H1 (cell line): ENCODE measurements at regions not wholly inside any gene's neighbourhood (a gene's known extent, or its start where the extent isn't known, plus 50 kb on each side); places are given as distances from the start of the nearest gene placed in this dataset.

Experiments
- CTCF ChIA-PET: fragments of 300-600 bp; sonication (Branson Sonifier 250); formaldehyde crosslinking; loops from one replicate; lab custom pipeline; 2021; ENCODE audit not compliant: partially characterized antibody; lab: Charles Lee
- POLR2A ChIA-PET: fragments of 300-600 bp; sonication (Branson Sonifier 250); formaldehyde crosslinking; loops from one replicate; lab custom pipeline; 2021; ENCODE audit warnings: inconsistent platforms; ENCODE audit not compliant: partially characterized antibody; lab: Charles Lee
- DNase-seq, 2 experiments: peaks; one replicate each; pipeline versions ENCODE4 v3.0.0 to v3.0.0-alpha.2; 2010 to 2022; ENCODE audit warnings: low spot score in 2 of 2, low read depth in 1 of 2, mixed read lengths in 1 of 2
- FAIRE-seq: peaks from 2 replicates; lab custom pipeline; 2011; peaks lifted over from hg19 to GRCh38; lab: Jason Lieb, UNC
- H2AFZ ChIP-seq: 2 replicates; pipeline ENCODE4 v1.8.1; 2012; ENCODE audit warnings: low read length, inconsistent platforms
- H2AK5ac ChIP-seq: 2 replicates; pipeline ENCODE4 v1.6.1; 2013; ENCODE audit warnings: low read depth, low read length
- H2BK120ac ChIP-seq: replicated peaks from 2 replicates; pipeline ENCODE3; 2013; ENCODE audit warnings: low read depth, low read length, inconsistent platforms
- H2BK12ac ChIP-seq: 2 replicates; pipeline ENCODE4 v1.6.1; 2013; ENCODE audit warnings: low read depth, low read length
- H2BK15ac ChIP-seq: 2 replicates; pipeline ENCODE4 v1.6.1; 2013; ENCODE audit warnings: low read length
- H2BK20ac ChIP-seq: 2 replicates; pipeline ENCODE4 v1.6.1; 2013; ENCODE audit warnings: low read length
- H2BK5ac ChIP-seq: 2 replicates; pipeline ENCODE4 v1.6.1; 2013; ENCODE audit warnings: low read depth, low read length
- H3K14ac ChIP-seq: 2 replicates; pipeline ENCODE4 v1.6.1; 2013; ENCODE audit warnings: inconsistent platforms; ENCODE audit not compliant: insufficient read length
- H3K18ac ChIP-seq: 2 replicates; pipeline ENCODE4 v1.6.1; 2013; ENCODE audit warnings: low read length; ENCODE audit errors: extremely low read depth
- H3K23ac ChIP-seq: 2 replicates; pipeline ENCODE4 v1.6.1; 2013; ENCODE audit warnings: inconsistent platforms; ENCODE audit not compliant: insufficient read length
- H3K23me2 ChIP-seq: 2 replicates; pipeline ENCODE4 v1.6.1; 2013; ENCODE audit warnings: low read depth, low read length
- H3K27ac ChIP-seq: 2 replicates; pipeline ENCODE4 v1.6.1; 2011; ENCODE audit warnings: low read depth, low read length, inconsistent platforms
- H3K27me3 ChIP-seq, 4 experiments: replicated peaks in 1 of 4; 1 replicate in 1 of 4; 2 replicates in 3 of 4; pipeline versions ENCODE4 v1.6.1 to v1.8.1; 2011 to 2013; ENCODE audit warnings: low read length in 3 of 4, mild to moderate bottlenecking in 3 of 4, inconsistent platforms in 2 of 4, mixed read lengths in 2 of 4, moderate library complexity in 1 of 4; ENCODE audit not compliant: control insufficient read depth in 3 of 4, insufficient read depth in 3 of 4; ENCODE audit errors: extremely low read depth in 1 of 4
- H3K36me3 ChIP-seq, 4 experiments: 2 replicates each; pipeline versions ENCODE4 v1.6.1 to v1.8.1; 2011 to 2013; ENCODE audit warnings: mild to moderate bottlenecking in 4 of 4, low read length in 3 of 4, moderate library complexity in 2 of 4, control low read depth in 1 of 4, inconsistent platforms in 1 of 4; ENCODE audit not compliant: insufficient read depth in 4 of 4, control insufficient read depth in 2 of 4
- H3K4ac ChIP-seq: replicated peaks from 2 replicates; pipeline ENCODE3; 2013; ENCODE audit warnings: low read length, low read depth, mixed read lengths, inconsistent platforms; ENCODE audit not compliant: insufficient read length
- H3K4me1 ChIP-seq, 4 experiments: replicated peaks in 1 of 4; 1 replicate in 1 of 4; 2 replicates in 3 of 4; pipeline versions ENCODE4 v1.6.1 to v1.8.1; 2011 to 2013; ENCODE audit warnings: low read length in 3 of 4, inconsistent platforms in 2 of 4, mixed read lengths in 1 of 4; ENCODE audit not compliant: insufficient read depth in 4 of 4, control insufficient read depth in 3 of 4
- H3K4me2 ChIP-seq, 2 experiments: 2 replicates each; pipeline versions ENCODE4 v1.6.1 to v1.8.1; 2011 to 2013; ENCODE audit warnings: low read depth in 2 of 2, low read length in 2 of 2, control low read depth in 1 of 2, inconsistent platforms in 1 of 2, mild to moderate bottlenecking in 1 of 2; ENCODE audit not compliant: insufficient read depth in 1 of 2
- H3K4me3 ChIP-seq, 4 experiments: fragments of 200-600, 300-600 bp in 1 of 4; sonication (generic), shearing (Covaris generic), sonication (Bioruptor Twin) in 1 of 4; 2 replicates each; pipeline versions ENCODE4 v1.5.1 to v1.8.1; 2011 to 2016; ENCODE audit warnings: low read length in 4 of 4, low read depth in 3 of 4, control low read depth in 2 of 4, inconsistent platforms in 2 of 4, mild to moderate bottlenecking in 2 of 4, mixed read lengths in 1 of 4, moderate library complexity in 1 of 4; ENCODE audit not compliant: insufficient read depth in 2 of 4; ENCODE audit errors: extremely low read depth in 1 of 4
- H3K56ac ChIP-seq: replicated peaks from 2 replicates; pipeline ENCODE3; 2013; ENCODE audit warnings: low read depth, mild to moderate bottlenecking, mixed read lengths, low read length, inconsistent platforms; ENCODE audit not compliant: insufficient read length
- H3K79me1 ChIP-seq: 2 replicates; pipeline ENCODE4 v1.6.1; 2013; ENCODE audit warnings: low read depth, low read length, control low read depth
- H3K79me2 ChIP-seq, 2 experiments: 2 replicates each; pipeline versions ENCODE4 v1.6.1 to v1.8.1; 2012 to 2013; ENCODE audit warnings: low read length in 2 of 2, mild to moderate bottlenecking in 2 of 2, inconsistent platforms in 1 of 2; ENCODE audit not compliant: insufficient read depth in 2 of 2, control insufficient read depth in 1 of 2
- H3K9ac ChIP-seq, 4 experiments: replicated peaks in 1 of 4; 1 replicate in 1 of 4; 2 replicates in 3 of 4; pipeline versions ENCODE4 v1.6.1 to v1.8.1; 2011 to 2013; ENCODE audit warnings: low read depth in 3 of 4, low read length in 3 of 4, control low read depth in 2 of 4, mild to moderate bottlenecking in 2 of 4, moderate library complexity in 2 of 4, inconsistent platforms in 1 of 4; ENCODE audit errors: extremely low read depth in 1 of 4
- H3K9me3 ChIP-seq, 2 experiments: 2 replicates each; pipeline versions ENCODE4 v1.6.1 to v1.8.1; 2012 to 2013; ENCODE audit warnings: mild to moderate bottlenecking in 2 of 2, moderate library complexity in 2 of 2, control low read depth in 1 of 2, inconsistent platforms in 1 of 2, low read depth in 1 of 2, low read length in 1 of 2, mixed read lengths in 1 of 2; ENCODE audit not compliant: insufficient read depth in 2 of 2
- H4K20me1 ChIP-seq, 2 experiments: replicated peaks in 1 of 2; 2 replicates each; pipeline versions ENCODE3 to v1.8.1; 2011 to 2013; ENCODE audit warnings: inconsistent platforms in 2 of 2, low read length in 2 of 2, mild to moderate bottlenecking in 1 of 2; ENCODE audit not compliant: insufficient read depth in 2 of 2, control insufficient read depth in 1 of 2
- H4K5ac ChIP-seq: 2 replicates; pipeline ENCODE4 v1.6.1; 2013; ENCODE audit warnings: low read length, low read depth, mixed read lengths, inconsistent platforms; ENCODE audit not compliant: insufficient read length
- H4K8ac ChIP-seq: 2 replicates; pipeline ENCODE4 v1.8.0; 2013; ENCODE audit warnings: mild to moderate bottlenecking, moderate library complexity, low read length, inconsistent platforms; ENCODE audit not compliant: insufficient read depth; ENCODE audit errors: extremely low read depth
- H4K91ac ChIP-seq: replicated peaks from 2 replicates; pipeline ENCODE3; 2013; ENCODE audit warnings: low read length, mixed read lengths, inconsistent platforms; ENCODE audit not compliant: insufficient read length
- BACH1 ChIP-seq: IDR thresholded peaks from 2 replicates; pipeline ENCODE4 v1.6.1; 2012; ENCODE audit warnings: low read length, improper control_type of control experiment
- CBX8 ChIP-seq: fragments of 300-800, 300-1000 bp; sonication (generic); IDR thresholded peaks from 2 replicates; pipeline ENCODE4 v1.7.1; 2016; ENCODE audit warnings: low read depth, low read length, borderline replicate concordance
- CEBPB ChIP-seq: IDR thresholded peaks from 2 replicates; pipeline ENCODE4 v1.6.1; 2012; ENCODE audit warnings: low read depth, low read length
- CTBP2 ChIP-seq: IDR thresholded peaks from 2 replicates; pipeline ENCODE4 v1.7.0; 2011; ENCODE audit warnings: borderline replicate concordance, mild to moderate bottlenecking, moderate library complexity, mixed read lengths, low read length; ENCODE audit not compliant: insufficient read depth, insufficient read length
- GTF2F1 ChIP-seq: IDR thresholded peaks from 2 replicates; pipeline ENCODE4 v1.6.1; 2012; ENCODE audit warnings: low read depth, low read length, improper control_type of control experiment, borderline replicate concordance
- HDAC6 ChIP-seq: IDR thresholded peaks from one replicate; pipeline ENCODE4 v1.7.1; 2012; ENCODE audit warnings: low read depth, mild to moderate bottlenecking, inconsistent platforms, low read length, moderate library complexity
- JUND ChIP-seq: IDR thresholded peaks from 2 replicates; pipeline ENCODE4 v1.6.1; 2011; ENCODE audit warnings: mild to moderate bottlenecking, improper control_type of control experiment, low read length
- NRF1 ChIP-seq: IDR thresholded peaks from 2 replicates; pipeline ENCODE4 v1.6.1; 2011; ENCODE audit warnings: mild to moderate bottlenecking, low read depth, low read length, improper control_type of control experiment
- POLR2AphosphoS5 ChIP-seq: IDR thresholded peaks from 2 replicates; pipeline ENCODE4 v1.6.1; 2011; ENCODE audit warnings: low read depth, low read length
- RAD21 ChIP-seq, 2 experiments: IDR thresholded peaks in 1 of 2; conservative IDR thresholded peaks in 1 of 2; 2 replicates each; pipeline ENCODE4 v1.6.1; 2011; ENCODE audit warnings: low read depth in 2 of 2, low read length in 2 of 2, improper control_type of control experiment in 1 of 2, inconsistent platforms in 1 of 2, mild to moderate bottlenecking in 1 of 2, moderate library complexity in 1 of 2
- SP2 ChIP-seq: IDR thresholded peaks from 2 replicates; pipeline ENCODE4 v1.6.1; 2012; ENCODE audit warnings: mild to moderate bottlenecking, low read length, inconsistent platforms
- TAF1 ChIP-seq: IDR thresholded peaks from 2 replicates; pipeline ENCODE4 v1.6.1; 2011; ENCODE audit warnings: mild to moderate bottlenecking, low read depth, low read length
- TEAD4 ChIP-seq: IDR thresholded peaks from 2 replicates; pipeline ENCODE4 v1.6.1; 2012; ENCODE audit warnings: low read depth, low read length, inconsistent platforms, mixed read lengths

DNA sequence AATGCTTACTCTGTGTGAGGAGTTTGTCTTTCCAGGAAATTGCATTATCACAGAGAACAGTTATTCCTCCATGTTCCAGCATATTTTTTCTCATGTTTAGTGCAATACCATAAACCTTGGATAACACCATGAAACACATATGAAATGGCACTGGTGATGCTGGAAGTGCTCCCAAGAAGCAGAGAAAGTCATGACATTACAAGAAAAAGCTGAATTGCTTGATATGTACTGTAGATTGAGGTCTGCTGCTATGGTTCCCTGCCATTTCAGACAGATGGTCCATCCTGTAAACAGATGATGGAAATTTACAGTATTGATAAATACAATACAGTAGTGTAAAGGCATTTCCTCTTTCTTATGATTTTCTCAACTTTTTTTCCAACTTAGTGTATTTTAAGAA, 422.1 kb downstream of the LRRIQ3 start:
- Histone ChIP-seq H3K27ac (no peak overlapping the region), H4K20me1 (no peaks in the 10 kb centered on the region), H3K4ac (no peak overlapping the region), H3K9me3 (no peaks in the 10 kb centered on the region), H3K4me3 (no peak overlapping the region), H3K14ac (no peak overlapping the region), H3K79me1 (no peaks in the 10 kb centered on the region), H3K4me2 (no peak overlapping the region), H2BK5ac (no peak overlapping the region), H3K23ac (no peak overlapping the region), H3K27me3 (no peaks in the 10 kb centered on the region; a peak in 1 of 7 replicates), H3K36me3 (no peaks in the 10 kb centered on the region), H3K79me2 (no peaks in the 10 kb centered on the region), H2AFZ (no peak overlapping the region), H2BK15ac (no peak overlapping the region), H2BK20ac (no peak overlapping the region), H3K9ac (no peak overlapping the region), H3K18ac (no peak overlapping the region), H3K56ac (no peak overlapping the region), H2AK5ac (no peak overlapping the region), H2BK120ac (no peak overlapping the region), H4K8ac (no peak overlapping the region), H4K5ac (no peak overlapping the region), H3K4me1 (no peaks in the 10 kb centered on the region), H4K91ac (no peak overlapping the region), H2BK12ac (no peak overlapping the region), H3K23me2 (no peaks in the 10 kb centered on the region)
- POLR2A ChIA-PET, result no interaction called here
- TF ChIP-seq POLR2AphosphoS5, result no peak
- TF ChIP-seq SP2, result no peak
- TF ChIP-seq CEBPB, result no peak
- TF ChIP-seq HDAC6, result no peak
- TF ChIP-seq NRF1, result no peak
- no peak for TF ChIP-seq CBX8
- no peak for TF ChIP-seq RAD21 (IDR thresholded peaks at IDR 0.05 in 1 of 2, conservative IDR thresholded peaks at IDR 0.05 in 1 of 2; ENCODE audit: low read depth in 2 of 2, low read length in 2 of 2)
- no peak for TF ChIP-seq CTBP2
- no peak for TF ChIP-seq BACH1
- TF ChIP-seq TAF1, result no peak
- TF ChIP-seq TEAD4, result no peak
- TF ChIP-seq JUND, result no peak
- no peak for TF ChIP-seq GTF2F1
- no peak for DNase-seq
- CTCF ChIA-PET, result no interaction called here
- FAIRE-seq, result no peak
